WERI-Rb-1 (cell line): ENCODE measurements at regions not wholly inside any gene's neighbourhood (a gene's known extent, or its start where the extent isn't known, plus 50 kb on each side); places are given as distances from the start of the nearest gene placed in this dataset.

ENCODE experiments used
- DNase-seq: peaks from one replicate; pipeline ENCODE4 v3.0.0-alpha.2; 2020
- H3K27ac ChIP-seq: fragments of 250-450 bp; sonication (Bioruptor Pico); 2 replicates; pipeline ENCODE4 v1.5.1; 2020; ENCODE audit warnings: mild to moderate bottlenecking, moderate library complexity
- H3K27me3 ChIP-seq: fragments of 250-450 bp; sonication (Bioruptor Pico); 2 replicates; pipeline ENCODE4 v1.5.1; 2021; ENCODE audit warnings: mild to moderate bottlenecking, low read depth, moderate library complexity; ENCODE audit not compliant: insufficient read depth, severe bottlenecking
- H3K36me3 ChIP-seq: fragments of 250-450 bp; sonication (Bioruptor Pico); 2 replicates; pipeline ENCODE4 v1.5.1; 2020; ENCODE audit warnings: mild to moderate bottlenecking, moderate library complexity
- H3K4me3 ChIP-seq: 2 replicates; pipeline ENCODE4 v1.5.1; 2011; ENCODE audit warnings: low read depth, mild to moderate bottlenecking, control low read depth, low read length
- H3K9me3 ChIP-seq: fragments of 250-450 bp; sonication (Bioruptor Pico); 2 replicates; pipeline ENCODE4 v1.5.1; 2021; ENCODE audit warnings: mild to moderate bottlenecking, moderate library complexity; ENCODE audit not compliant: severe bottlenecking
- CTCF ChIP-seq: IDR thresholded peaks from 2 replicates; pipeline ENCODE4 v1.5.1; 2011; ENCODE audit warnings: low read depth, mild to moderate bottlenecking, control low read depth, inconsistent platforms, low read length

- TF ChIP-seq CTCF: no peak
- Histone ChIP-seq H3K27me3 (no peaks in the 10 kb centered on the region), H3K9me3 (no peaks in the 10 kb centered on the region), H3K36me3 (no peaks in the 10 kb centered on the region), H3K4me3 (no peak overlapping the region), H3K27ac (no peak overlapping the region)
- no peak for DNase-seq
These were observed 414.4 kb downstream of the SHISA9 start for GRCh38 chr16:13315642-13316427.

- no peaks in the 10 kb centered on the region for H3K36me3 ChIP-seq
- no peak for TF ChIP-seq CTCF
- no peak for DNase-seq
These were observed 420.9 kb downstream of the SHISA9 start for GRCh38 chr16:13322336-13322735.

DNA sequence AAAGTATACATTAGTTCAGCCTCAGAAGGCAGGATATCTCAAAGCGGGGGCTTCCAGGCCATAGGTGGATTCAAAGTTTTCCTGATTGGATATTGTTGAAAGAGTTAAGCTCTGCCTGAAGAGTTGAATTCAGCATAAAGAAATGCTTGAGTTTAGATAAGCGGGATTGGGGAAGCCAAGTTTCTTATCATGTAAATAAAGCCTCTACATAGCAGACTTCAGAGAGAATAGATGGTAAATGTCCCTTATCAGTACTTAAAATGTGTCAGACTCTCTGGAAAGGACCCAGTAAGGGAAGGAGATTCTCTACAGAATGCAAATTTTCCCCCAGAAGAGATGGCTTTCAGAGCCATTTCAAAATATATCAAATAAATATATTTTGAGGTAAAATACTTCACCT is 423.5 kb downstream of the SHISA9 start:
- Histone ChIP-seq H3K4me3 (no peak overlapping the region), H3K27me3 (no peaks in the 10 kb centered on the region)
- no peak for DNase-seq

More at GRCh38 chr16:13322336-13322735, 420.9 kb downstream of the SHISA9 start:
- Histone ChIP-seq H3K4me3 (no peak overlapping the region), H3K9me3 (no peaks in the 10 kb centered on the region), H3K27me3 (no peaks in the 10 kb centered on the region), H3K27ac (no peak overlapping the region)

GRCh38 chr16:13325396-13325795 is 424.0 kb downstream of the SHISA9 start:
- no peak for TF ChIP-seq CTCF
- Histone ChIP-seq H3K36me3 (no peaks in the 10 kb centered on the region), H3K4me3 (no peak overlapping the region), H3K27ac (no peak overlapping the region), H3K9me3 (no peaks in the 10 kb centered on the region), H3K27me3 (no peaks in the 10 kb centered on the region)
- DNase-seq: no peak

More for the DNA sequence above, 423.5 kb downstream of the SHISA9 start:
- no peak overlapping the region for H3K27ac ChIP-seq
- no peaks in the 10 kb centered on the region for H3K9me3 ChIP-seq
- no peak for TF ChIP-seq CTCF
- no peaks in the 10 kb centered on the region for H3K36me3 ChIP-seq

- TF ChIP-seq CTCF: peak; percentile 36; the same call in 1 of the 2 replicates
- Histone ChIP-seq H3K9me3 (no peaks in the 10 kb centered on the region), H3K27ac (no peak overlapping the region), H3K4me3 (no peak overlapping the region), H3K36me3 (no peaks in the 10 kb centered on the region), H3K27me3 (no peaks in the 10 kb centered on the region)
- no peak for DNase-seq
These were observed 430.5 kb downstream of the SHISA9 start for GRCh38 chr16:13331918-13332317.
